GM12873 (cell line): ENCODE measurements at regions not wholly inside any gene's neighbourhood (a gene's known extent, or its start where the extent isn't known, plus 50 kb on each side); places are given as distances from the start of the nearest gene placed in this dataset.

Experiments
- TF ChIP-seq, protein P1 (sequence below): IDR thresholded peaks from 2 replicates; pipeline ENCODE4 v1.5.1; 2012; ENCODE audit warnings: low read depth, mild to moderate bottlenecking, moderate library complexity, low read length, control low read depth; ENCODE audit not compliant: insufficient read depth; ENCODE audit errors: missing control alignments

DNA sequence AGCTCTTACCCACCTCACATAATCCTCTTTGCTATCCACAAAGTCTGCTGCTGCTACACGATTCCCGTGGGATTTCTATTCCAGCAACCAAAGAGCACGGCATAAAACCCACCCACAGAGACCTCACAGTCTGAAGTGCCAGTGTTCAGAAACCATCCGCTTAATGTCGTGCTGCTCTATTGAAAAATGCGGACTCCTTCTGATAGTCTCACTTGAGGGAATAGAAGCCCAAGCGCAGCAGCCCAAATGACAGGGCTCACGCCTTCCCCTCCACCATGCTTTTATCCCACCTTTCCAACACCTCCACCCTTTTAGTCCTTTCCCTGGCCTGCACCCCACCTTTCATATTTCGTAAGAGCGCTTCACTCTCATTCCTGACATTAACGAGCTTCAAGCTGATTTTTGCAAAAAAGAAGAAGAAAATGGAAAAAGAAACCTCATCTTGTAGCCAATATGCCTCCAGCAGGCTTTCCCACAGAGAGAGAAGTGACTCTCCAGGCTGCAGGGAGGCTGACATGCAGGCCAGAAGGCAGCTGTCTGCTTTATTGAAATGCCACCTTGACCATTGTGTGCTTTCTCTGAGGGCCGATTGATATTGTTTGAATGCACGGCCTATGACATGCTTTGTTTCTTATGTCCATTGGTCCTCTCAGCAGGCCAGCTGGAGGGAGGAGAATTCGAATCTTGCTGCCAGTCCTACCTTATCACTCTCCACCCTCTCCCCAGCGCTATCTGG lies 70.6 kb upstream of the PCSK1 start:
- TF ChIP-seq, protein P1, sequence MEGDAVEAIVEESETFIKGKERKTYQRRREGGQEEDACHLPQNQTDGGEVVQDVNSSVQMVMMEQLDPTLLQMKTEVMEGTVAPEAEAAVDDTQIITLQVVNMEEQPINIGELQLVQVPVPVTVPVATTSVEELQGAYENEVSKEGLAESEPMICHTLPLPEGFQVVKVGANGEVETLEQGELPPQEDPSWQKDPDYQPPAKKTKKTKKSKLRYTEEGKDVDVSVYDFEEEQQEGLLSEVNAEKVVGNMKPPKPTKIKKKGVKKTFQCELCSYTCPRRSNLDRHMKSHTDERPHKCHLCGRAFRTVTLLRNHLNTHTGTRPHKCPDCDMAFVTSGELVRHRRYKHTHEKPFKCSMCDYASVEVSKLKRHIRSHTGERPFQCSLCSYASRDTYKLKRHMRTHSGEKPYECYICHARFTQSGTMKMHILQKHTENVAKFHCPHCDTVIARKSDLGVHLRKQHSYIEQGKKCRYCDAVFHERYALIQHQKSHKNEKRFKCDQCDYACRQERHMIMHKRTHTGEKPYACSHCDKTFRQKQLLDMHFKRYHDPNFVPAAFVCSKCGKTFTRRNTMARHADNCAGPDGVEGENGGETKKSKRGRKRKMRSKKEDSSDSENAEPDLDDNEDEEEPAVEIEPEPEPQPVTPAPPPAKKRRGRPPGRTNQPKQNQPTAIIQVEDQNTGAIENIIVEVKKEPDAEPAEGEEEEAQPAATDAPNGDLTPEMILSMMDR, result no peak

DNA sequence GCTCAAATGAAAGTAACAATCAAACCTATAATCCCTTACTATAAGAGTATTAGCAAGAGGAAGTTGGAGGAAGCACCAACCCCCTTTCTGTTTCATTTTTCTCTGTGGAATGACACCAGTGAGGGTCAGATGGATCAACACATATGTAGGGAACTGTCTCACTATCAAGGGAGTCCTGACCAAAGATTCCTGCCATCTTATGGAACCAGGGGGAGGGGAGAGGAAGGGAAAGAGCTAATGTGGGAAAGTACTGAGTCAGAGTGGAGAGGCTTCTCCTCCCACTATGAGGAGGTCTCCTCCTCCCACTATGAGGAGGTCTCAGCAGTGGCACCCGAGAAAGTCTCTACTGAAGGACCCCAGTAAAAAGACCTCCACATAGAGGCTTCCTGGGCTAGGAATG lies 73.3 kb upstream of the PCSK1 start:
- TF ChIP-seq, protein P1, result no peak

DNA sequence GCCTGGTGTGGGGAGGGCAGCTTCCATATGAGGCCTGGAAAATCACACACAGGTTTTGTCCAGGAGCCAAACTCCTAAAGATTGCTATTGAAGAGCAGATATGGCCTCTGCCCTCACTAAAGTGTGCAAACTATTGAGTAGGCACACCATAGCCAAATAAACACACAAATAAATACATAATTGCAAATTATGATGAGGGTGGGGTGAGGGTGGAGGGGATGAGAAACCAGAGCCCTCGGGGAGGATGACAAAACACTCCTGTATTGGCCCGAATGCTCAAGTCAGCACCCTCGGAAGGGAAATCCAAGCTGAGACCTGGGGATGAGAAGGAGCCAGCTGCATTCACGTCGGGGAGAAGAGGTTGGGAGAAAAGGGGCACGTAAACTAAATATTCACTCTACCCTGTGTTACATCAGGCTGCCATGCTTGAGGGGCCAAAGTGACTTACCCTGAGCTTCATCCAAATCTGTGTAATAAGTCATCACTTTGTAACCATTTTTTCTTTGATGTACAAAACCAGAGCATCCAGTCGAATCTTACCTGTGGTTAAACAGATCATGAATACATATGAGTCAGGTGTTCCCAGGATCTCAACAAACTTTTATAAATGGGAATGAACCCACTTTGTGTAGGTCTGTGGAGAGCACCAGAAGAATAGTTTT lies 73.9 kb upstream of the PCSK1 start:
- TF ChIP-seq, protein P1, result no peak

DNA sequence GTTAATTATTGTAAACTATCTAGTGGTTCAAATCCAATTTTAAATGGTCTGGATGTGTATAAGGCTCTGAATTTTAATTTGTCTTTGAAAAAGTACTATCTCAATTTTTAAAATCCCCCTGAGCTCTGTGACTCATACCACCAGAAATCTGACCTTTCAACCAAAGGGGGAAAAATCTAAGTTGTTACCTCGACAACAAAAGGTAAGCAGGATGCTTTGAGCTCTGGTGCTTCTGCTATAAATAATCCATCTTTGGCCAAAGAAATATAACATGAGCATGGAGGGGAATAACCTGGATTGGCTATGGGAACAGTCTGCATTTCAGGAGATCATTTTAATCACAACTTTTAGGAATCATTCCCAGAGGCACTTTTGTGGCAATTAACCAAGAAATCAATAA lies 76.3 kb upstream of the PCSK1 start:
- TF ChIP-seq, protein P1, result no peak

DNA sequence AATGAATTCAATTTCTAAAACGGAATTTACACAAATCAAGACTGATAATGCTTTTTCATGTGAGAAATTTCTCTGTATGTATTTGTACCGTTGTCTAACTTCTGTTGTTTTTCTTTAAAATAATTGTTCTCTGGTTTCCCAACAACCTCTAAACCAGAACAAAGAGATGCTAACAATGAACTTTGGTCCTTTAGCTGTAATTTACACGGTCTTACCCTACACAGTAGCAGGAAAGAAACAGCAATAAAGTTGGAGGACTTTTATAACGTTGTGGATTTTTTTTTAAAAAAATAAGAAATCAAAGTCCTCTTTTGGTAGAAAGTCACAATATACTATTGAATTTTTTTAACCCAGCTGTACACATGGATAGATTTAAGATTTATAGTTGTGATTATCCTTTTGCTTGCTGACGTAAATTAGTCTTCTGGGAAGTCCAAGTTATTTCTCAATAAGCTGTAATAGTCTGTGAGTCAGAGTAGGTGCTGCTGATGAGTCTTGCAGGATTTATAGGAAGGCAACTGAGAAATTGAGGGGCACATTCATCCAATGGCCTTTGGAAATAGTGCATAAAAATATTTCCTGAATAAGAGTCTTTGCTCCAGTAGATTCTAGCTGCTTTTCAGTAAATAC lies 76.8 kb upstream of the PCSK1 start:
- TF ChIP-seq, protein P1, result no peak

DNA sequence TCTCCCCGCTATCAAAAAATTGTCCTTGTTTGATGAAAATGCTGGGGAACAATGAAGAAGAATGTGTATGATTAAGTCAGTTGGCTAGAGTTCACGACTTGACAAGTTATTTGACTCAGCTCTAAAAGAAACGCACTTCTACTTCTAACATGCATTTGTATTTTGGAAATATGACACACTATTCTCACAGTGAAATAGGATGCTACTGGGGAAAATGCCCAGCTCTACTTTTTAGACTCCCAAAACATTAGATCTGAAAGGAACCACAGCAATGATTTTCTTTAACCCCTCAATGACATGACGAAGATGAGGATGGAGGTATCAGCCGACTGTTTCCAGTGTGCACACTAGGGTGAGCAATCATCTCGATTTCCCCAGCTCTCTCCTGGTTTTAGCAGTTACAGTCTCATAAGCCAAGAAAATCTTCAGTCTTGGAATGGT lies 83.6 kb upstream of the PCSK1 start:
- TF ChIP-seq, protein P1, result no peak

DNA sequence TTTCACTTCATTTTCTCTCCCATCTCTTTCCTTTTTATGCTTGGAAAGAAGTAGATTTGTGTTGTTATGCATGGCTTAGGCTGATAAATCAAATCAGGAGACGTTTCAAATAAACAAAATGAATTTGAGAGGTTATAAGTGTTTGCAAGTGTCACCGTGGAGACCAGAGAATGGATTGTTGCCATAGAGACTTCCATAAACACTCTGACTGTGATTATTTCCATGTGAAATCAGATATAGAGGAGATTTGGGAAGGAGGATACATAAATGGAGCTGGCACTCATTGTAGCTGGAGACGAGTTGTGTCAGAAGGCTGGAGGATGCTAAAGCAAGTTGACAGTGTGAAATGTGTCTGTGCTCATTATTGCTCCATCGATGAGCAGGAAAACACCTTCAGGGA lies 84.2 kb upstream of the PCSK1 start:
- TF ChIP-seq, protein P1, result no peak
